ENCODE measurements at regions not wholly inside any gene's neighbourhood (a gene's known extent, or its start where the extent isn't known, plus 50 kb on each side); places are given as distances from the start of the nearest gene placed in this dataset.
"Not testable (repeated sequence)": the region's sequence is repeated elsewhere in the genome, so short reads cannot be mapped to it uniquely, and the experiment has no call there.

GRCh38 chr22:49014227-49015201 is 813.2 kb downstream of the BRD1 start:
- DNase-seq = no peak

GRCh38 chr22:49013707-49014106 is 814.0 kb downstream of the BRD1 start:
- DNase-seq = no peak

GRCh38 chr22:49012712-49013395 is 814.8 kb downstream of the BRD1 start:
- DNase-seq = no peak

GRCh38 chr22:49011769-49012648 is 815.7 kb downstream of the BRD1 start:
- DNase-seq = no peak

- DNase-seq = no peak
Observed at GRCh38 chr22:49011379-49011768, 816.3 kb downstream of the BRD1 start.

- DNase-seq = no peak
Observed at GRCh38 chr22:49010901-49011300, 816.8 kb downstream of the BRD1 start.

- DNase-seq = no peak
Observed at GRCh38 chr22:49010070-49010863, 817.4 kb downstream of the BRD1 start.

- no peak for DNase-seq
Observed at GRCh38 chr22:49009359-49010063, 818.2 kb downstream of the BRD1 start.

- no peak for DNase-seq
Observed at GRCh38 chr22:49008682-49009235, 818.9 kb downstream of the BRD1 start.

- DNase-seq = no peak
Observed at GRCh38 chr22:49007013-49007653, 820.5 kb downstream of the BRD1 start.

GRCh38 chr22:49006207-49007012 is 821.3 kb downstream of the BRD1 start:
- no peak for DNase-seq

- DNase-seq = no peak
Observed at GRCh38 chr22:49005557-49005956, 822.1 kb downstream of the BRD1 start.

- DNase-seq = no peak
Observed at GRCh38 chr22:49004484-49005399, 822.9 kb downstream of the BRD1 start.

- DNase-seq = not testable (repeated sequence)
Observed at GRCh38 chr22:48997605-48998004, 830.1 kb downstream of the BRD1 start.

- DNase-seq = no peak
Observed at GRCh38 chr22:48993655-48994054, 834.0 kb downstream of the BRD1 start.

GRCh38 chr22:48984639-48985038 is 843.0 kb downstream of the BRD1 start:
- DNase-seq = no peak

- no peak for DNase-seq
Observed at GRCh38 chr22:48982321-48982905, 845.3 kb downstream of the BRD1 start.

GRCh38 chr22:48981371-48982061 is 846.2 kb downstream of the BRD1 start:
- no peak for DNase-seq

Data from inflammatory macrophage treated with lipopolysaccharide for 1 hour (primary cell).